ENCODE measurements at regions not wholly inside any gene's neighbourhood (a gene's known extent, or its start where the extent isn't known, plus 50 kb on each side); places are given as distances from the start of the nearest gene placed in this dataset.

GRCh38 chr3:182035324-182035723 is 323.6 kb downstream of the SOX2 start:
- ChIA-PET POLR2A (no interaction called here), CTCF (no interaction called here)
- ATAC-seq (ENCODE audit: low read depth) (no peak), DNase-seq (no peak)
- peaks cover 2% of the 10 kb centered on the region for H3K4me1 Mint-ChIP-seq
- WGBS (ENCODE audit: insufficient coverage): no CpG with 5 or more reads among the region's 3 CpGs
- no peaks in the 10 kb centered on the region for H3K27me3 ChIP-seq (replicated peaks in 1 of 4; ENCODE audit: control extremely low read depth in 1 of 4, control insufficient read depth in 3 of 4, insufficient read depth in 4 of 4, low read length in 3 of 4)
- H3K36me3 ChIP-seq (replicated peaks in 1 of 2; ENCODE audit: control extremely low read depth in 1 of 2, control insufficient read depth in 1 of 2, extremely low read depth in 1 of 2, insufficient read depth in 2 of 2, low read length in 1 of 2): no peaks in the 10 kb centered on the region
- H3K4me3 ChIP-seq (ENCODE audit: control extremely low read depth in 1 of 5, extremely low read depth in 1 of 5, insufficient read depth in 1 of 5, low read depth in 2 of 5, low read length in 4 of 5): no peak overlapping the region
- no peaks in the 10 kb centered on the region for H3K27me3 Mint-ChIP-seq
- H3K27ac ChIP-seq (ENCODE audit: low read length in 2 of 2): no peak overlapping the region
- intact Hi-C loops (cut with micrococcal nuclease): no loop called here
- H3K4me2 ChIP-seq (replicated peaks; ENCODE audit: low read depth, low read length, poor library complexity, severe bottlenecking): no peak overlapping the region
- no peaks in the 10 kb centered on the region for H3K9me3 Mint-ChIP-seq (ENCODE audit: insufficient read depth)
- H3K9ac ChIP-seq (ENCODE audit: low read length): no peak overlapping the region
- TF ChIP-seq EZH2 (IDR thresholded peaks at IDR 0.05; ENCODE audit: borderline replicate concordance, insufficient read depth, low read depth, low read length, poor library complexity, severe bottlenecking): no peak
- TF ChIP-seq CTCF (IDR thresholded peaks at IDR 0.05): no peak
- no peaks in the 10 kb centered on the region for H4K20me1 ChIP-seq (ENCODE audit: control insufficient read depth, insufficient read depth, low read length, poor library complexity, severe bottlenecking)
- H3K9me3 ChIP-seq (ENCODE audit: control extremely low read depth in 1 of 3, control insufficient read depth in 2 of 3, insufficient read depth in 1 of 3, low read length in 2 of 3): no peaks in the 10 kb centered on the region
- no peak overlapping the region for H3K4me3 Mint-ChIP-seq
- H2AFZ ChIP-seq (ENCODE audit: insufficient read depth, low read depth, low read length, poor library complexity, severe bottlenecking): no peak overlapping the region
- no peaks in the 10 kb centered on the region for H3K4me1 ChIP-seq (ENCODE audit: control insufficient read depth in 2 of 2, insufficient read depth in 2 of 2, low read length in 2 of 2)
- no peak overlapping the region for H3K27ac Mint-ChIP-seq
- H3K79me2 ChIP-seq (ENCODE audit: control insufficient read depth, insufficient read depth, low read length): no peaks in the 10 kb centered on the region

- Histone ChIP-seq H3K27me3 (replicated peaks in 1 of 4; ENCODE audit: control extremely low read depth in 1 of 4, control insufficient read depth in 3 of 4, insufficient read depth in 4 of 4, low read length in 3 of 4) (no peaks in the 10 kb centered on the region), H3K36me3 (replicated peaks in 1 of 2; ENCODE audit: control extremely low read depth in 1 of 2, control insufficient read depth in 1 of 2, extremely low read depth in 1 of 2, insufficient read depth in 2 of 2, low read length in 1 of 2) (no peaks in the 10 kb centered on the region), H3K27ac (ENCODE audit: low read length in 2 of 2) (no peak overlapping the region), H3K79me2 (ENCODE audit: control insufficient read depth, insufficient read depth, low read length) (no peaks in the 10 kb centered on the region), H2AFZ (ENCODE audit: insufficient read depth, low read depth, low read length, poor library complexity, severe bottlenecking) (no peak overlapping the region), H3K4me2 (replicated peaks; ENCODE audit: low read depth, low read length, poor library complexity, severe bottlenecking) (no peak overlapping the region), H3K9me3 (ENCODE audit: control extremely low read depth in 1 of 3, control insufficient read depth in 2 of 3, insufficient read depth in 1 of 3, low read length in 2 of 3) (no peaks in the 10 kb centered on the region), H3K4me1 (ENCODE audit: control insufficient read depth in 2 of 2, insufficient read depth in 2 of 2, low read length in 2 of 2) (no peaks in the 10 kb centered on the region), H3K4me3 (ENCODE audit: control extremely low read depth in 1 of 5, extremely low read depth in 1 of 5, insufficient read depth in 1 of 5, low read depth in 2 of 5, low read length in 4 of 5) (no peak overlapping the region), H3K9ac (ENCODE audit: low read length) (no peak overlapping the region), H4K20me1 (ENCODE audit: control insufficient read depth, insufficient read depth, low read length, poor library complexity, severe bottlenecking) (no peaks in the 10 kb centered on the region)
- Mint-ChIP-seq H3K4me3 (no peak overlapping the region), H3K27ac (no peak overlapping the region), H3K27me3 (no peaks in the 10 kb centered on the region), H3K4me1 (peaks cover 2% of the 10 kb centered on the region), H3K9me3 (ENCODE audit: insufficient read depth) (no peaks in the 10 kb centered on the region)
- no peak for TF ChIP-seq EZH2 (IDR thresholded peaks at IDR 0.05; ENCODE audit: borderline replicate concordance, insufficient read depth, low read depth, low read length, poor library complexity, severe bottlenecking)
- TF ChIP-seq CTCF (IDR thresholded peaks at IDR 0.05): no peak
- CTCF ChIA-PET: interaction anchor here (0.6 kb wide), 1 partner anchor 68 kb away, joined by 3 read pairs; no protein-coding TSS in a partner anchor
- intact Hi-C loops (cut with micrococcal nuclease): no loop called here
- POLR2A ChIA-PET: no interaction called here
- no CpG with 5 or more reads among the region's 1 CpG for WGBS (ENCODE audit: insufficient coverage)
- ATAC-seq (ENCODE audit: low read depth) (no peak), DNase-seq (no peak)
These were observed 324.7 kb downstream of the SOX2 start for GRCh38 chr3:182036382-182036781.
